SK-N-SH (cell line): ENCODE measurements at regions not wholly inside any gene's neighbourhood (a gene's known extent, or its start where the extent isn't known, plus 50 kb on each side); places are given as distances from the start of the nearest gene placed in this dataset.

Experiments used
- ELF1 ChIP-seq: IDR thresholded peaks from 2 replicates; pipeline ENCODE4 v1.4.0; 2012
- JUND ChIP-seq: IDR thresholded peaks from 2 replicates; pipeline ENCODE4 v1.4.0; 2012
- USF1 ChIP-seq: IDR thresholded peaks from 2 replicates; pipeline ENCODE4 v1.4.0; 2012; ENCODE audit warnings: low read depth, borderline replicate concordance

GRCh38 chr1:14083277-14083676, 383.3 kb downstream of the PRDM2 start:
- no peak for TF ChIP-seq JUND
- TF ChIP-seq ELF1 = no peak
- TF ChIP-seq USF1 = no peak
